ENCODE measurements at regions not wholly inside any gene's neighbourhood (a gene's known extent, or its start where the extent isn't known, plus 50 kb on each side); places are given as distances from the start of the nearest gene placed in this dataset.

GRCh38 chr6:135710042-135710441 is 141.5 kb upstream of the PDE7B start:
- H3K36me3 ChIP-seq (replicated peaks in 1 of 2; ENCODE audit: control extremely low read depth in 1 of 2, control insufficient read depth in 1 of 2, extremely low read depth in 1 of 2, insufficient read depth in 2 of 2, low read length in 1 of 2) = no peaks in the 10 kb centered on the region
- ChIA-PET CTCF (no interaction called here), POLR2A (no interaction called here)
- no peaks in the 10 kb centered on the region for H3K9me3 ChIP-seq (ENCODE audit: control extremely low read depth in 1 of 3, control insufficient read depth in 2 of 3, insufficient read depth in 1 of 3, low read length in 2 of 3)
- no peak overlapping the region for H3K4me3 Mint-ChIP-seq
- no CpG with 5 or more reads among the region's 5 CpGs for WGBS (ENCODE audit: insufficient coverage)
- H3K27me3 ChIP-seq (replicated peaks in 1 of 4; ENCODE audit: control extremely low read depth in 1 of 4, control insufficient read depth in 3 of 4, insufficient read depth in 4 of 4, low read length in 3 of 4) = no peaks in the 10 kb centered on the region
- no peak for TF ChIP-seq EZH2 (IDR thresholded peaks at IDR 0.05; ENCODE audit: borderline replicate concordance, insufficient read depth, low read depth, low read length, poor library complexity, severe bottlenecking)
- TF ChIP-seq, protein P1, sequence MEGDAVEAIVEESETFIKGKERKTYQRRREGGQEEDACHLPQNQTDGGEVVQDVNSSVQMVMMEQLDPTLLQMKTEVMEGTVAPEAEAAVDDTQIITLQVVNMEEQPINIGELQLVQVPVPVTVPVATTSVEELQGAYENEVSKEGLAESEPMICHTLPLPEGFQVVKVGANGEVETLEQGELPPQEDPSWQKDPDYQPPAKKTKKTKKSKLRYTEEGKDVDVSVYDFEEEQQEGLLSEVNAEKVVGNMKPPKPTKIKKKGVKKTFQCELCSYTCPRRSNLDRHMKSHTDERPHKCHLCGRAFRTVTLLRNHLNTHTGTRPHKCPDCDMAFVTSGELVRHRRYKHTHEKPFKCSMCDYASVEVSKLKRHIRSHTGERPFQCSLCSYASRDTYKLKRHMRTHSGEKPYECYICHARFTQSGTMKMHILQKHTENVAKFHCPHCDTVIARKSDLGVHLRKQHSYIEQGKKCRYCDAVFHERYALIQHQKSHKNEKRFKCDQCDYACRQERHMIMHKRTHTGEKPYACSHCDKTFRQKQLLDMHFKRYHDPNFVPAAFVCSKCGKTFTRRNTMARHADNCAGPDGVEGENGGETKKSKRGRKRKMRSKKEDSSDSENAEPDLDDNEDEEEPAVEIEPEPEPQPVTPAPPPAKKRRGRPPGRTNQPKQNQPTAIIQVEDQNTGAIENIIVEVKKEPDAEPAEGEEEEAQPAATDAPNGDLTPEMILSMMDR (IDR thresholded peaks at IDR 0.05) = no peak
- no peaks in the 10 kb centered on the region for H3K4me1 Mint-ChIP-seq
- intact Hi-C loops (cut with micrococcal nuclease) = no loop called here
- H3K9me3 Mint-ChIP-seq (ENCODE audit: insufficient read depth) = no peaks in the 10 kb centered on the region
- no peak overlapping the region for H3K4me3 ChIP-seq (ENCODE audit: control extremely low read depth in 1 of 5, extremely low read depth in 1 of 5, insufficient read depth in 1 of 5, low read depth in 2 of 5, low read length in 4 of 5)
- no peak overlapping the region for H3K4me2 ChIP-seq (replicated peaks; ENCODE audit: low read depth, low read length, poor library complexity, severe bottlenecking)
- H2AFZ ChIP-seq (ENCODE audit: insufficient read depth, low read depth, low read length, poor library complexity, severe bottlenecking) = no peak overlapping the region
- no peak for DNase-seq
- H3K9ac ChIP-seq (ENCODE audit: low read length) = no peak overlapping the region
- peaks cover 15% of the 10 kb centered on the region for H3K27me3 Mint-ChIP-seq
- H3K4me1 ChIP-seq (ENCODE audit: control insufficient read depth in 2 of 2, insufficient read depth in 2 of 2, low read length in 2 of 2) = no peaks in the 10 kb centered on the region
- no peaks in the 10 kb centered on the region for H4K20me1 ChIP-seq (ENCODE audit: control insufficient read depth, insufficient read depth, low read length, poor library complexity, severe bottlenecking)
- no peaks in the 10 kb centered on the region for H3K79me2 ChIP-seq (ENCODE audit: control insufficient read depth, insufficient read depth, low read length)
- no peak overlapping the region for H3K27ac ChIP-seq (ENCODE audit: low read length in 2 of 2)
- H3K27ac Mint-ChIP-seq = no peak overlapping the region
- no peak for ATAC-seq (ENCODE audit: low read depth)

DNA sequence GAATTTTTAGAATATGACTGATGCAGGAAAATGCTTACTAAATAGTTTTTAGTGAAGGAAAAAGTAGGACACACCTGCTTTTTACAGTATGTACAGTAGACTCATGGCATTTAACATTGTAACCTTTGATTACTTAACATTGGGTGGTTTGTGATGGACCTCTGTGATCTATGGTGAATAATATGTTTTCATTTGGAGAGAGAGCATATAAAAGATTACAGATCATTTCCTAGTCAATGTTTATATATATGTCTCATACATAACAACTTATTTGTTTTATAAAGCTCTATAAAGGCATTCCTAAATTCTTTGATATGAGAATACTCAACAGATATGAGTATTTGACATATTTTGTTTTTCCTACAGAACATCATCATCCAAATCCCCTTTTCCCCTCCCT is 129.3 kb upstream of the PDE7B start:
- Histone ChIP-seq H3K4me1 (ENCODE audit: control insufficient read depth in 2 of 2, insufficient read depth in 2 of 2, low read length in 2 of 2) (no peaks in the 10 kb centered on the region), H3K4me3 (ENCODE audit: control extremely low read depth in 1 of 5, extremely low read depth in 1 of 5, insufficient read depth in 1 of 5, low read depth in 2 of 5, low read length in 4 of 5) (no peak overlapping the region), H3K9ac (ENCODE audit: low read length) (no peak overlapping the region), H2AFZ (ENCODE audit: insufficient read depth, low read depth, low read length, poor library complexity, severe bottlenecking) (no peak overlapping the region), H4K20me1 (ENCODE audit: control insufficient read depth, insufficient read depth, low read length, poor library complexity, severe bottlenecking) (no peaks in the 10 kb centered on the region), H3K27ac (ENCODE audit: low read length in 2 of 2) (no peak overlapping the region), H3K79me2 (ENCODE audit: control insufficient read depth, insufficient read depth, low read length) (no peaks in the 10 kb centered on the region), H3K27me3 (replicated peaks in 1 of 4; ENCODE audit: control extremely low read depth in 1 of 4, control insufficient read depth in 3 of 4, insufficient read depth in 4 of 4, low read length in 3 of 4) (no peaks in the 10 kb centered on the region), H3K9me3 (ENCODE audit: control extremely low read depth in 1 of 3, control insufficient read depth in 2 of 3, insufficient read depth in 1 of 3, low read length in 2 of 3) (peaks cover 0 to 15% (median 0%) of the 10 kb centered on the region in 3 donors), H3K36me3 (replicated peaks in 1 of 2; ENCODE audit: control extremely low read depth in 1 of 2, control insufficient read depth in 1 of 2, extremely low read depth in 1 of 2, insufficient read depth in 2 of 2, low read length in 1 of 2) (no peaks in the 10 kb centered on the region), H3K4me2 (replicated peaks; ENCODE audit: low read depth, low read length, poor library complexity, severe bottlenecking) (no peak overlapping the region)
- H3K9me3 Mint-ChIP-seq (ENCODE audit: insufficient read depth) = peaks cover 12% of the 10 kb centered on the region
- H3K4me3 Mint-ChIP-seq = no peak overlapping the region
- TF ChIP-seq EZH2 (IDR thresholded peaks at IDR 0.05; ENCODE audit: borderline replicate concordance, insufficient read depth, low read depth, low read length, poor library complexity, severe bottlenecking) = no peak
- TF ChIP-seq, protein P1 (IDR thresholded peaks at IDR 0.05) = no peak
- H3K27me3 Mint-ChIP-seq = no peaks in the 10 kb centered on the region
- POLR2A ChIA-PET = no interaction called here
- CTCF ChIA-PET = no interaction called here
- no peak for DNase-seq
- H3K4me1 Mint-ChIP-seq = no peaks in the 10 kb centered on the region
- ATAC-seq (ENCODE audit: low read depth) = no peak
- intact Hi-C loops (cut with micrococcal nuclease) = no loop called here
- H3K27ac Mint-ChIP-seq = no peak overlapping the region

All from B cell (primary cell).